Activated CD4-positive, CD25-positive, alpha-beta regulatory T cell treated with anti-CD3 and anti-CD28 coated beads, Interleukin-2, amount 50 U/mL, for 16 hours (primary cell): ENCODE measurements at regions not wholly inside any gene's neighbourhood (a gene's known extent, or its start where the extent isn't known, plus 50 kb on each side); places are given as distances from the start of the nearest gene placed in this dataset.
"Not testable (repeated sequence)": the region's sequence is repeated elsewhere in the genome, so short reads cannot be mapped to it uniquely, and the experiment has no call there.

ENCODE experiments used
- DNase-seq: peaks from one replicate; pipeline ENCODE4 v3.0.0-alpha.2; 2020; ENCODE audit warnings: low read depth, low spot score

- DNase-seq = no peak
Measured at GRCh38 chr12:68984796-68985573, 52.0 kb upstream of the CPM start.

DNA sequence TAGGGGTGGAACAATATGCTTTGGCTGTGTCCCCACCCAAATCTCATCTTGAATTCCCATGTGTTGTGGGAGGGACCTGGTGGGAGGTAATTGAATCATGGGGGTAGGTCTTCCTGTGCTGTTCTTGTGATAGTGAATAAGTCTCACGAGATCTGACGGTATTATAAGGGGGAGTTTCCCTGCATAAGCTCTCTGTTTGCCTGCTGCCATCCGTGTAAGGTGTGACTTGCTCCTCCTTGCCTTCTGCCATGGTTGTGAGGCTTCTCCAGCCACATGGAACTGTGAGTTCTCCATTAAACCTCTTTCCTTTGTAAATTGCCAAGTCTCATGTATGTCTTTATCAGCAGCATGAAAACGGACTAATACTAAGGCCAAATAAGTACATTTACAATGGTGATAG is 64.6 kb upstream of the CPM start:
- not testable (repeated sequence) for DNase-seq

GRCh38 chr12:68998041-68998440 is 65.1 kb upstream of the CPM start:
- DNase-seq = no peak

GRCh38 chr12:69000074-69000473 is 67.1 kb upstream of the CPM start:
- DNase-seq = no peak

GRCh38 chr12:69000540-69001243 is 67.7 kb upstream of the CPM start:
- no peak for DNase-seq

DNA sequence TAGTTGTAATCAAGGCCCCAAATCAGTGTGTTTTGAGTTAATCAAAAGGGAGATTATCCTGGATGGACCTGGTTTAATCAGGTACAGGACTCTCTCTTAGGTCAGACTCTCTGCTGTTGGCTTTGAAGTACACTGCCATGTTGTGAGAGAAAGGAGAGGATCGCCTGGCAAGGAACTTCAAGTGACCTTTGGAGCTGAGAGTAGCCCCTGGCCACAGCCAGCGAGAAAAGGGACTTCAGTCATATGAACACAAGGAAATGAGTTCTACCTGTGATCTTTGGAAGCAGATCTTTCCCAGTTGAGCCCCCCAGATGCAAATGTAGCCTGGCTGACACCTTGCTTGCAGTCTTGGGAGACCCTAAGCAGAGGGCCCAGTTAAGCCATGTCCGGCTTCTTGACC is 68.3 kb upstream of the CPM start:
- DNase-seq = no peak

GRCh38 chr12:69002969-69003368 is 70.0 kb upstream of the CPM start:
- DNase-seq = no peak

- DNase-seq = no peak
Measured at GRCh38 chr12:69003991-69004390, 71.0 kb upstream of the CPM start.

DNA sequence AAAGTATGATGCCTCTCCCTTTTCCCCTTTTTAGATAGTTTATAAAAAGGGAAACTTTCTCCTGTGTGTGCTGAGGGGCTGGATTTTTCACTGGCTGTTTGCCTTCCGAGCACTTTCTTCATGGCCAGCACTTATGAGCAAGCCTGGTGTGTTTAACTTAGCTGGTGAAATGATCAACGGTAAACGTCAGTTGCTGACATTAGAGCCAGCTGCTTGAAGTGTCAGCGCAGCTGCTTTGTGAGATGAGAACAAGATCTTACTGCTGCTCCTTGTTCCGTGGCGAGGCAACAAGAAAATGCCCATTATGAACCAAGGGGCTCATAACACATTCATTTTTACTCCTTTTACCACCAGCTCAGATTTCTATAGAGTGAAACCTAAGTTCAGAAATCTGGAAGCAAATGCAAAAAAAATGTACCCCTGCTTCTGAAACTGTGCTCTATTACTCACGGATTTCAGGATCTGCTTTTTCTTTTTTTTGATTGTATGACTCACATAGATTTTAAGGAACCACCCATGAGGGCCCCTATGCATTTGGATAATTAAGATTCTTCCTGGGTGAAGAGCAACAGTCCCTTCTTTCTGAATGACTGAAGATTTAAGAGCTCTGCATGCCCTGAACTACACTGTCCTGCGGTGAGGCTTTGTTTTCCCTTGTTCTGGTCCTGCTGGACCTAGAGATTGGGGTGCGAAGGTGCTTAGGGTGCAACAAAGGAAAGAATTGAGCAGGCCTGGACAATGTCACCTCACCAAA is 74.3 kb upstream of the CPM start:
- no peak for DNase-seq

GRCh38 chr12:69007855-69008351 is 74.9 kb upstream of the CPM start:
- no peak for DNase-seq

- DNase-seq = no peak
Measured at GRCh38 chr12:69008520-69008919, 75.5 kb upstream of the CPM start.

GRCh38 chr12:69014047-69014446 is 81.1 kb upstream of the CPM start:
- no peak for DNase-seq

DNA sequence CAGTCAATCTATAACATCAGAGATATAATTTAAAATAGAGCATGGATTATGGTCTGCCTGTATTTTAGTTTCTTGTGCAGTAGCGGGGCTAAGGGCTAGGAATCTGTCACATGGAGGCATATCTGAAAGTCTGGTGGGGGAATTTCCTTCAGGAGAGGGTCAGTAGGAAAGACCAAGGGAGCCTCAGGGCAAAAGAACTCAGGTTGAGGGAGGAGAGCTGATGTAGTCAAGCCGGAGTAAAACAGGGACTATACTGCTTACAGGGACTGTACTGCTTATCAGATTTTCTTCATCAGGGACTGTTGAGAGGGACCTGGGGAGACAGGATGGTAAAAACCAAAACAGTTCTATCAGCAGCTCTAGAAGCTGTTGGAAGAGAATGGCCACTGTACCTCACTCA is 82.0 kb upstream of the CPM start:
- DNase-seq = no peak

- no peak for DNase-seq
Measured at GRCh38 chr12:69015831-69016230, 82.9 kb upstream of the CPM start.

DNA sequence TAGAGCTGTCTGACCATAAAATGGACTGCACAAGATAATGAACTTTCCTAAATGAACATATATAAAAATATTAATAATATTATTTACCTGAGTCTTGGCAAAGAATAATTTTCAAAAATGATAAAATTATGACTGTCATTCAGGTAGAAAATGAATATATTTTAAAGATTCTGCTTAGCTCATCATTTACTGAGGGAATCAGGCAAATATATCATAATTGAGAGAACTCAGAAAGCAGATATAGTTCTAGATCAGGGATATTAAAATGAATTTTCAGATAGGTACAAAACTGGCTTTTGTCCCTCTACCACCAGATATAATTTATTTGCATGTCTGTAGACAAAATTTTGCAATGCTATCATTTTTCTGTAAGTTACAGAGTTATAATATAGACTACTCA is 86.1 kb upstream of the CPM start:
- no peak for DNase-seq

DNA sequence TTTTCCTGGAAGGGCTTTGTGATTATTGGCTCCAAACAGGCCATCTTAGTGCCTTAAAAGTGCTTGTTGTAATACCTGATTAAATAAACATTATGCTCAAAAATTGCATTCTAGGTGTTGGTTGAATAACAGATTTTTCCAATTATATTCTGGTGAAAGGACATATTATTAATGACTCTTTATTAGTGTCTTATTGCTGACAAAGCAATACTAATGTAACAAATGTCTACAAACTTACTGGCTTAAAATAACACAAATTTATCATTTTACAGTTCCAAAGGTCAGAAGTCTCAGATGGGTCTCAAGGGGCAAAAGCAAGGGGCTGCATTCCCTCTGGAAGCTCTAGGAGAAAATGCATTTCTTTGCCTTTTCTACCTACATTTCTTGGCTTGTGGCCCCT is 86.9 kb upstream of the CPM start:
- no peak for DNase-seq

DNA sequence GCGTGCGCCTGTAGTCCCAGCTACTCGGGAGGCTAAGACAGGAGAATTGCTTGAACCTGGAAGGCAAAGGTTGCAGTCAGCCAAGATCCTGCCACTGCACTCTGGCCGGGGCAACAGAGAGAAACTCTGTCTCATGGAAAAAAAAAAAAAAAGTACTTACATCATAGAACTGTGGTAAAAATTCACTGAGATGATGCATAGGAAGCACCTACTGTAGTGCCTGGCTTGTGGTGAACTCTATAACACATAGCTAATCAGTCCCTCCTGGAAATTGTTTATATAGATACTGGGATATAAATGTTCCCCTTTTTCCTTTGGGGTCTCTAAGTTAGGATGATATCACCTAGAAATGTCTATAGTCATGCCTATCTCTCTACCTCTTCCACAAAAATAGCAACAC is 89.7 kb upstream of the CPM start:
- no peak for DNase-seq

GRCh38 chr12:69023840-69024239 is 90.9 kb upstream of the CPM start:
- DNase-seq = no peak

- DNase-seq = no peak
Measured at GRCh38 chr12:69024413-69024812, 91.4 kb upstream of the CPM start.

- DNase-seq = no peak
Measured at GRCh38 chr12:69024907-69025306, 91.9 kb upstream of the CPM start.

GRCh38 chr12:69026336-69026735 is 93.4 kb upstream of the CPM start:
- no peak for DNase-seq

- no peak for DNase-seq
Measured at GRCh38 chr12:69027411-69027881, 94.5 kb upstream of the CPM start.
